K562 (cell line): ENCODE measurements at regions not wholly inside any gene's neighbourhood (a gene's known extent, or its start where the extent isn't known, plus 50 kb on each side); places are given as distances from the start of the nearest gene placed in this dataset.

Experiments
- ATAC-seq: fragments of 200-7000 bp; cut with Tn5 transposase; 3 replicates; pipeline ENCODE4 v1.9.1; 2020; ENCODE audit warnings: moderate library complexity
- BruUV-seq: library from RNA; stranded (reverse); fragments of 400-500 nt; replicated peaks from 2 replicates; lab custom pipeline; 2021; lab: Mats Ljungman, UMichigan
- CTCF ChIA-PET: fragments of 300-600 bp; formaldehyde crosslinking; extraction: SDS; loops from one replicate; lab custom pipeline; 2021; ENCODE audit warnings: low intra/inter-chr PET ratio; lab: Yijun Ruan, JAX
- POLR2A ChIA-PET: fragments of 300-600, 350-650 bp; sonication (Branson Sonifier 250); formaldehyde crosslinking; extraction: SDS; loops from one replicate; lab custom pipeline; 2021; ENCODE audit warnings: antibody characterized with exemption, inconsistent platforms; lab: Yijun Ruan, JAX
- DNase-seq, 4 experiments: peaks; one replicate each; pipeline versions ENCODE4 v3.0.0 to v3.0.0-alpha.2; 2011 to 2018; ENCODE audit warnings: low spot score in 3 of 4, mixed read lengths in 3 of 4; ENCODE audit errors: extremely low read depth in 1 of 4
- FAIRE-seq: peaks from 2 replicates; lab custom pipeline; 2011; peaks lifted over from hg19 to GRCh38; lab: Jason Lieb, UNC
- H2AFZ ChIP-seq: 2 replicates; pipeline ENCODE4 v1.6.0; 2011; ENCODE audit warnings: low read depth, low read length, control low read depth, inconsistent platforms
- H3K27ac ChIP-seq: fragments of 200-600 bp; 3 replicates; pipeline ENCODE4 v1.8.0; 2011; ENCODE audit warnings: low read depth, mild to moderate bottlenecking, control low read depth, inconsistent platforms, low read length, moderate library complexity, mixed read lengths; ENCODE audit errors: extremely low read depth
- H3K27me3 ChIP-seq, 2 experiments: fragments of 300-600 bp in 1 of 2; 2 replicates in 1 of 2; 3 replicates in 1 of 2; pipeline versions ENCODE4 v1.6.0 to v1.8.0; 2011; ENCODE audit warnings: inconsistent platforms in 2 of 2, low read length in 2 of 2, mild to moderate bottlenecking in 1 of 2, mixed read lengths in 1 of 2, moderate library complexity in 1 of 2; ENCODE audit not compliant: control insufficient read depth in 2 of 2, insufficient read depth in 2 of 2
- H3K36me3 ChIP-seq: fragments of 300-600 bp; 3 replicates; pipeline ENCODE4 v1.8.0; 2011; ENCODE audit warnings: mild to moderate bottlenecking, low read length, inconsistent platforms; ENCODE audit not compliant: control insufficient read depth, insufficient read depth
- H3K4me1 ChIP-seq, 2 experiments: fragments of 200-600 bp in 1 of 2; replicated peaks in 1 of 2; 2 replicates in 1 of 2; 3 replicates in 1 of 2; pipeline versions ENCODE4 v1.5.1 to v1.8.0; 2011; ENCODE audit warnings: inconsistent platforms in 2 of 2, low read length in 2 of 2, mild to moderate bottlenecking in 1 of 2, mixed read lengths in 1 of 2, moderate library complexity in 1 of 2; ENCODE audit not compliant: control insufficient read depth in 2 of 2, insufficient read depth in 2 of 2
- H3K4me2 ChIP-seq: 2 replicates; pipeline ENCODE4 v1.6.1; 2011; ENCODE audit warnings: low read length, control low read depth, inconsistent platforms, mixed read lengths; ENCODE audit not compliant: insufficient read depth
- H3K4me3 ChIP-seq: fragments of 200-600 bp; sonication (generic), shearing (Covaris generic); 2 replicates; pipeline ENCODE4 v1.5.1; 2016; ENCODE audit warnings: control low read depth, inconsistent platforms
- H3K79me2 ChIP-seq: fragments of 200-600 bp; 3 replicates; pipeline ENCODE4 v1.8.0; 2011; ENCODE audit warnings: low read length, inconsistent platforms; ENCODE audit not compliant: control insufficient read depth, insufficient read depth
- H3K9ac ChIP-seq, 2 experiments: 2 replicates each; pipeline versions ENCODE4 v1.6.0 to v1.6.1; 2011; ENCODE audit warnings: low read depth in 2 of 2, low read length in 2 of 2, control low read depth in 1 of 2, inconsistent platforms in 1 of 2, mild to moderate bottlenecking in 1 of 2, mixed read lengths in 1 of 2; ENCODE audit not compliant: insufficient read depth in 1 of 2
- H3K9me1 ChIP-seq: one replicate; pipeline ENCODE4 v1.6.0; 2011; ENCODE audit warnings: inconsistent platforms, mild to moderate bottlenecking, low read length, moderate library complexity; ENCODE audit not compliant: control insufficient read depth, insufficient read depth
- H3K9me3 ChIP-seq: replicated peaks from 2 replicates; pipeline ENCODE4 v1.5.1; 2011; ENCODE audit warnings: low read depth, low read length, inconsistent platforms; ENCODE audit not compliant: control insufficient read depth, insufficient read depth
- H4K20me1 ChIP-seq: replicated peaks from 2 replicates; pipeline ENCODE4 v1.6.1; 2011; ENCODE audit warnings: low read length, inconsistent platforms, mixed read lengths; ENCODE audit not compliant: control insufficient read depth, insufficient read depth
- CHD4 ChIP-seq: fragments of 200-600 bp; sonication (generic); IDR thresholded peaks from 3 replicates; pipeline ENCODE4 v1.6.1; 2012; ENCODE audit warnings: low read depth, mild to moderate bottlenecking, mixed read lengths, low read length, inconsistent platforms; ENCODE audit not compliant: insufficient read depth, insufficient replicate concordance, poor library complexity, severe bottlenecking
- FOSL1 ChIP-seq: fragments of 200-800 bp; sonication (Bioruptor generic); conservative IDR thresholded peaks from 2 replicates; pipeline ENCODE4 v1.6.1; 2016; ENCODE audit warnings: missing genetic modification characterization, missing compliant biosample characterization
- FOXP1 ChIP-seq: sonication (generic); formaldehyde crosslinking; IDR thresholded peaks from 2 replicates; pipeline ENCODE4 v1.8.0; 2022; ENCODE audit warnings: mild to moderate bottlenecking, missing genetic modification reagents
- FUS ChIP-seq: fragments of 200-400 bp; formaldehyde crosslinking; optimal IDR thresholded peaks from 2 replicates; pipeline ENCODE3; 2017; ENCODE audit warnings: low read depth, low read length
- ILF3 ChIP-seq: fragments of 450-650 bp; IDR thresholded peaks from 2 replicates; pipeline ENCODE4 v1.6.1; 2018; ENCODE audit warnings: antibody characterized with exemption, mild to moderate bottlenecking, moderate library complexity, borderline replicate concordance
- NR2C2 ChIP-seq, 2 experiments: fragments of 200-800 bp in 1 of 2; sonication (Bioruptor generic) in 1 of 2; sonication (generic) in 1 of 2; formaldehyde crosslinking in 1 of 2; IDR thresholded peaks; 2 replicates each; pipeline versions ENCODE4 v1.6.1 to v1.8.0; 2016 to 2022; ENCODE audit warnings: mild to moderate bottlenecking in 1 of 2, missing compliant biosample characterization in 1 of 2, missing genetic modification characterization in 1 of 2, missing genetic modification reagents in 1 of 2
- PCBP1 ChIP-seq: fragments of 200-400 bp; formaldehyde crosslinking; IDR thresholded peaks from 2 replicates; pipeline ENCODE4 v1.6.1; 2018; ENCODE audit warnings: mild to moderate bottlenecking, low read depth, low read length; ENCODE audit not compliant: poor library complexity, severe bottlenecking
- SPI1 ChIP-seq: IDR thresholded peaks from 2 replicates; pipeline ENCODE4 v1.6.1; 2011; ENCODE audit warnings: low read depth, low read length, control low read depth, borderline replicate concordance
- ZNF449 ChIP-seq: fragments of 250-450 bp; sonication (Bioruptor Pico); IDR thresholded peaks from 2 replicates; pipeline ENCODE4 v1.8.0; 2022; ENCODE audit warnings: moderate library complexity, mild to moderate bottlenecking, inconsistent platforms
- ZSCAN29 ChIP-seq: fragments of 450-650 bp; IDR thresholded peaks from 2 replicates; pipeline ENCODE4 v1.6.1; 2017
- WGBS: fragments of 100-300 bp; shearing (Covaris generic); methylation state at CpG from one replicate; pipeline ENCODE4 v1.1.6; 2016; ENCODE audit warnings: low coverage, mixed read lengths; ENCODE audit not compliant: insufficient coverage; ENCODE audit errors: missing lambda C conversion rate; 5-methylcytosine and 5-hydroxymethylcytosine counted together
- in situ Hi-C: fragments of 300-500 bp; cut with MboI; formaldehyde crosslinking; loops from 4 replicates; pipeline ENCODE4 v1.15.0; 2018; ENCODE audit warnings: inconsistent platforms, mixed read lengths
- intact Hi-C: fragments of 100-400 bp; cut with micrococcal nuclease; formaldehyde crosslinking; loops from 2 replicates; pipeline ENCODE4 v1.14.2; 2022
- TF ChIP-seq, protein P1 (sequence below): fragments of 250-450 bp; sonication (Bioruptor Pico); IDR thresholded peaks from 2 replicates; pipeline ENCODE4 v1.4.0; 2020

GRCh38 chr15:95937128-95937528 is 393.4 kb upstream of the NR2F2 start:
- H3K9me3 ChIP-seq: no peaks in the 10 kb centered on the region; the same call in 1 of the 2 replicates
- TF ChIP-seq ZNF449 (no peak), PCBP1 (no peak), FOSL1 (tag) (peak; percentile 89), CHD4 (no peak), FUS (no peak), FOXP1 (CRISPR knock-in tag) (no peak), SPI1 (peak; percentile 52; the same call in 1 of the 2 replicates), ZSCAN29 (no peak), NR2C2 (CRISPR knock-in tag; IDR thresholded peaks at IDR 0.05) (no peak), NR2C2 (tag; IDR thresholded peaks at IDR 0.05) (peak; percentile 57; the same call in 1 of the 2 replicates), ILF3 (no peak)
- TF ChIP-seq, protein P1, sequence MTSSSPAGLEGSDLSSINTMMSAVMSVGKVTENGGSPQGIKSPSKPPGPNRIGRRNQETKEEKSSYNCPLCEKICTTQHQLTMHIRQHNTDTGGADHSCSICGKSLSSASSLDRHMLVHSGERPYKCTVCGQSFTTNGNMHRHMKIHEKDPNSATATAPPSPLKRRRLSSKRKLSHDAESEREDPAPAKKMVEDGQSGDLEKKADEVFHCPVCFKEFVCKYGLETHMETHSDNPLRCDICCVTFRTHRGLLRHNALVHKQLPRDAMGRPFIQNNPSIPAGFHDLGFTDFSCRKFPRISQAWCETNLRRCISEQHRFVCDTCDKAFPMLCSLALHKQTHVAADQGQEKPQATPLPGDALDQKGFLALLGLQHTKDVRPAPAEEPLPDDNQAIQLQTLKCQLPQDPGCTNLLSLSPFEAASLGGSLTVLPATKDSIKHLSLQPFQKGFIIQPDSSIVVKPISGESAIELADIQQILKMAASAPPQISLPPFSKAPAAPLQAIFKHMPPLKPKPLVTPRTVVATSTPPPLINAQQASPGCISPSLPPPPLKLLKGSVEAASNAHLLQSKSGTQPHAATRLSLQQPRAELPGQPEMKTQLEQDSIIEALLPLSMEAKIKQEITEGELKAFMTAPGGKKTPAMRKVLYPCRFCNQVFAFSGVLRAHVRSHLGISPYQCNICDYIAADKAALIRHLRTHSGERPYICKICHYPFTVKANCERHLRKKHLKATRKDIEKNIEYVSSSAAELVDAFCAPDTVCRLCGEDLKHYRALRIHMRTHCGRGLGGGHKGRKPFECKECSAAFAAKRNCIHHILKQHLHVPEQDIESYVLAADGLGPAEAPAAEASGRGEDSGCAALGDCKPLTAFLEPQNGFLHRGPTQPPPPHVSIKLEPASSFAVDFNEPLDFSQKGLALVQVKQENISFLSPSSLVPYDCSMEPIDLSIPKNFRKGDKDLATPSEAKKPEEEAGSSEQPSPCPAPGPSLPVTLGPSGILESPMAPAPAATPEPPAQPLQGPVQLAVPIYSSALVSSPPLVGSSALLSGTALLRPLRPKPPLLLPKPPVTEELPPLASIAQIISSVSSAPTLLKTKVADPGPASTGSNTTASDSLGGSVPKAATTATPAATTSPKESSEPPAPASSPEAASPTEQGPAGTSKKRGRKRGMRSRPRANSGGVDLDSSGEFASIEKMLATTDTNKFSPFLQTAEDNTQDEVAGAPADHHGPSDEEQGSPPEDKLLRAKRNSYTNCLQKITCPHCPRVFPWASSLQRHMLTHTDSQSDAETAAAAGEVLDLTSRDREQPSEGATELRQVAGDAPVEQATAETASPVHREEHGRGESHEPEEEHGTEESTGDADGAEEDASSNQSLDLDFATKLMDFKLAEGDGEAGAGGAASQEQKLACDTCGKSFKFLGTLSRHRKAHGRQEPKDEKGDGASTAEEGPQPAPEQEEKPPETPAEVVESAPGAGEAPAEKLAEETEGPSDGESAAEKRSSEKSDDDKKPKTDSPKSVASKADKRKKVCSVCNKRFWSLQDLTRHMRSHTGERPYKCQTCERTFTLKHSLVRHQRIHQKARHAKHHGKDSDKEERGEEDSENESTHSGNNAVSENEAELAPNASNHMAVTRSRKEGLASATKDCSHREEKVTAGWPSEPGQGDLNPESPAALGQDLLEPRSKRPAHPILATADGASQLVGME (CRISPR knock-in tag): no peak

More at GRCh38 chr15:95937128-95937528, 393.4 kb upstream of the NR2F2 start:
- ChIA-PET POLR2A (interaction anchor here (0.6 kb wide), 1 partner anchor 11 kb away, joined by 3 read pairs; no protein-coding TSS in a partner anchor), CTCF (no interaction called here)
- no TSS peak for BruUV-seq
- Histone ChIP-seq H3K9me1 (no peaks in the 10 kb centered on the region), H3K4me1 (peaks cover 0 to 6% of the 10 kb centered on the region in 2 experiments; a peak in 1 of 5 replicates), H3K36me3 (no peaks in the 10 kb centered on the region), H4K20me1 (no peaks in the 10 kb centered on the region), H3K4me2 (no peak overlapping the region), H3K4me3 (no peak overlapping the region), H3K27me3 (no peaks in the 10 kb centered on the region), H3K27ac (no peak overlapping the region), H2AFZ (peak overlapping the region; percentile 66), H3K9ac (no peak overlapping the region), H3K79me2 (no peaks in the 10 kb centered on the region)
- ATAC-seq (peak; percentile 70), FAIRE-seq (peak; percentile 62), DNase-seq (peak in 1 of 4 experiments; percentile 21)
- intact Hi-C loops (no loop called here), in situ Hi-C loops (no loop called here)
- WGBS: 11% methylated on average over 2 of the region's 2 CpGs
